DMS79 treated with DMSO at 0.1 percent for 48 hours (cell line): ENCODE measurements at regions not wholly inside any gene's neighbourhood (a gene's known extent, or its start where the extent isn't known, plus 50 kb on each side); places are given as distances from the start of the nearest gene placed in this dataset.

Experiments used
- DNase-seq: peaks from one replicate; lab custom pipeline; 2025; lab: John Stamatoyannopoulos, UW

- no peak for DNase-seq
Observed at GRCh38 chr4:41883988-41884734, 51.1 kb upstream of the TMEM33 start.

- peak; percentile 24 for DNase-seq
Observed at GRCh38 chr4:41882625-41883347, 52.4 kb upstream of the TMEM33 start.

- no peak for DNase-seq
Observed at GRCh38 chr4:41881981-41882624, 53.1 kb upstream of the TMEM33 start.

- no peak for DNase-seq
Observed at GRCh38 chr4:41880840-41881831, 54.1 kb upstream of the TMEM33 start.

- DNase-seq = no peak
Observed at GRCh38 chr4:41880022-41880837, 55.0 kb upstream of the TMEM33 start.

- DNase-seq = no peak
Observed at GRCh38 chr4:41879552-41879951, 55.7 kb upstream of the TMEM33 start.

- no peak for DNase-seq
Observed at GRCh38 chr4:41878991-41879491, 56.2 kb upstream of the TMEM33 start.

- DNase-seq = no peak
Observed at GRCh38 chr4:41878170-41878969, 56.9 kb upstream of the TMEM33 start.

GRCh38 chr4:41877020-41877796 lies 58.0 kb upstream of the TMEM33 start:
- no peak for DNase-seq

- DNase-seq = no peak
Observed at GRCh38 chr4:41874873-41875272, 60.4 kb upstream of the TMEM33 start.

- DNase-seq = no peak
Observed at GRCh38 chr4:41874398-41874797, 60.8 kb upstream of the TMEM33 start.

GRCh38 chr4:41873380-41874295 lies 61.6 kb upstream of the TMEM33 start:
- DNase-seq = no peak

- no peak for DNase-seq
Observed at GRCh38 chr4:41870035-41870434, 65.2 kb upstream of the TMEM33 start.

GRCh38 chr4:41866799-41867677 lies 68.2 kb upstream of the TMEM33 start:
- DNase-seq = peak; percentile 7

- no peak for DNase-seq
Observed at GRCh38 chr4:41865981-41866798, 69.0 kb upstream of the TMEM33 start.
